COLO668 (cell line): ENCODE measurements at regions not wholly inside any gene's neighbourhood (a gene's known extent, or its start where the extent isn't known, plus 50 kb on each side); places are given as distances from the start of the nearest gene placed in this dataset.

Experiments used
- DNase-seq: peaks from one replicate; lab custom pipeline; 2025; ENCODE audit not compliant: unreplicated experiment; lab: John Stamatoyannopoulos, UW

DNA sequence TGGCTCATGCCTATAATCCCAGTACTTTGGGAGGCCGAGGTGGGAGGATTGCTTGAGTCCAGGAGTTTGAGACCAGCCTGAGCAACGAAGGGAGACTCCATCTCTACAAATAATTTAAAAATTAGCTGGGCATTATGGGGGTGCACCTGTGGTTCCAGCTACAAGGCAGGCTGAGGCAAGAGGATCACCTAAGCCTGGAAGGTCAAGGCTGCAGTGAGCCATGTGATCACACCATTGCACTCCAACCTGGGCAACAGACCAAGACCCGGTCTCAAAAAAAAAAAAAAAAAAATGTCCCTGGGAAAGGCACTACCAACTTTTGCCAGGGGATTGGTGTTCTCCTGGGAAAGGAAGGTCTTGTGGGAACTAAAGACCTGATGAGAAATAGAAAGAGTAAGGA lies 134.2 kb upstream of the AUTS2 start:
- no peak for DNase-seq

DNA sequence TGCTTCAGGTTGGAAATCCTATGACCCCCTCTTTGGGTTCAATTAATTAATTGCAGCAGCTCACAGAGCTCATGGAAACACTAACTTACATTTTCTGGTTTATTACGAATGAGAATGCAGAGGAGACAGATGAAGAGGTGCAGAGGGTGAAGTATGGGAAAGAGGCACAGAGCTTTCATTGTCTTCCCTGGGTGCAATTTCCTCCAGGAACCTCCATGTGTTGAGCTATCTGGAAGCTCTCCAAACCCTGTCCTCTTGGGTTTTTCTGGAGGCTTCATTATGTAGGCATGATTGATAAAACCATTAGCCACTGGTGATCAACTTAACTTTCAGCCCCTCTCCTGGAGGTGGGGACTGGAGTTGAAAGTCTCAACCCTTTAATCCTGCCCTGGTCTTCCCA lies 133.0 kb upstream of the AUTS2 start:
- DNase-seq = no peak

DNA sequence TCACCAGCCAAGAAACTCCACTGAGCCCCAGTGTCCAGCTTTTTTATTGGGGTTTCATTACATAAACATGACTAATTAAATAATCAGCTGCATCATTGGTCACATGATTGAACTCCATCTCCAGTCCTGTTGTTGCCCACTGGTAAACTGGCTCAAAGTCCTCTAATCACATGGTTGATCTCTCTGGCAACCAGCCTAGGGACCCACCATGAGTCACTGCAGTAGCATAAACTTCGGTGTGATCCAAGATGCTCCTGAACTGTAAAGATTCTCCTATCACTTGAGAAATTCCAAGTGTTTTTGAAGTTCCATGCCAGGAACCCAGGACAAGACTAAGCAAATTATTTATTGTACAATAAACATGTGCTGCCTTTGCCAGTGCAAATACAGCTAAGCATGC lies 130.4 kb upstream of the AUTS2 start:
- DNase-seq = no peak

DNA sequence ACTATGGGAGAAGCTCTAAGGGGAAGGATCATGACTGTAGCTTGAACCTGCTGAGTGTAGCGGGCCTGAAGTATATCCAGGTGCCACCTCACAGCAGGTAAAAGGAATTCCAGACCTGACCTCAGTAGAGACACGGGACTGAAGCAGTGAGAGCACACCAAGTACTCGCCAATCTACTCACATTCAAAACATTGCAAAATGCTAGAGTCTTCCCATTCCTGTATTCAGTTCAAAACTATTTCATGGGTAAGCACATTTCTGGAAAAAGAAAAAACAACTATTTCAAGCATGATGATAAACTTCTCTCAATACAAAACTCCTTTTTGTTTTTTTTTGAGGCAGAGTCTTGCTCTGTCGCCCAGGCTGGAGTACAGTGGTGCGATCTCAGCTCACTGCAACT lies 121.9 kb upstream of the AUTS2 start:
- DNase-seq = no peak

DNA sequence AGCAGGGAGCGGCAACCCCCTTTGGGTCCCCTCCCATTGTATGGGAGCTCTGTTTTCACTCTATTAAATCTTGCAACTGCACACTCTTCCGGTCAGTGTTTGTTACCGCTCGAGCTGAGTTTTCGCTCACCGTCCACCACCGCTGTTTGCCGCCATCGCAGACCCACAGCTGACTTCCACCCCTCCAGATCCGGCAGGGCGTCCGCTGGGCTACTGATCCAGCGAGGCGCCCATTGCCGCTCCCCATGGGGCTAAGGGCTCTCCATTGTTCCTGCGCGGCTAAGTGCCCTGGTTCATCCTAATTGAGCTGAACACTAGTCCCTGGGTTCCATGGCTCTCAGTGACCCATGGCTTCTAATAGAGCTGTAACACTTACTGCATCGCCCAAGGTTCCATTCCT lies 115.6 kb upstream of the AUTS2 start:
- no peak for DNase-seq

DNA sequence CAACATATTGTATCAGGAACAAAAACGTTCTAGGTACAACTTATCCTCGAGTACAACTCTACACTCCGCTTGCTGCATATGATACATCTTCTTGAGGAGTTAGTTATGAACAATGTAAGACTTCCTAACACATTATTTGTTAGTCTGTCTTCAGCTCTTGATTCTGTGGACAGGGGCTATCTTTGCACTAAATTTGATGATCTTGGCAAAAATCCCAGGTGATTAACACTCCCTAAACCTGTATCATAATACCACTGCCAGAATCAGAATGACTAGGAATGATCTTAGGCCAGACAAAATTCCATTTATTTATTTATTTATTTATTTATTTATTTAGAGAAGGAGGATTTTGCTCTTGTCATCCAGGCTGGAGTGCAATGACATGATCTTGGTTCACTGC lies 108.7 kb upstream of the AUTS2 start:
- no peak for DNase-seq

DNA sequence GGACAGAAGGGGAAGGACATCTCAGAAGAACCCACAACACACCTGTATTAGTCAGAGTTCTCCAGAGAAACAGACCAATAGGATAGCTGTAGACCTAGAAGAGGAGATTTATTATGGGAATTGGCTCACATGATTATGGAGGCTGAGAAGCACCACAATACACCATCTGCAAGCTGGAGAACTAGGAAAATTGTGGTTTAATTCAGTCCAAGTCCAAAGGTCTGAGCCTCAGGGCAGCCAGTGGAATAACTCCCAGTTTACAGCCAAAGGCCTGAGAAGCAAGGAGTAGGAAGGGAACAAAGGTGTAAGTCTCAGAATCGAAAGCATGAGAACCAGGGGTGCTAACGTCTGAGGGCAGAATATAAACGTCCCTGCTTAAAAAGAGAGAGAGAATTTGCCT lies 99.6 kb upstream of the AUTS2 start:
- no peak for DNase-seq

DNA sequence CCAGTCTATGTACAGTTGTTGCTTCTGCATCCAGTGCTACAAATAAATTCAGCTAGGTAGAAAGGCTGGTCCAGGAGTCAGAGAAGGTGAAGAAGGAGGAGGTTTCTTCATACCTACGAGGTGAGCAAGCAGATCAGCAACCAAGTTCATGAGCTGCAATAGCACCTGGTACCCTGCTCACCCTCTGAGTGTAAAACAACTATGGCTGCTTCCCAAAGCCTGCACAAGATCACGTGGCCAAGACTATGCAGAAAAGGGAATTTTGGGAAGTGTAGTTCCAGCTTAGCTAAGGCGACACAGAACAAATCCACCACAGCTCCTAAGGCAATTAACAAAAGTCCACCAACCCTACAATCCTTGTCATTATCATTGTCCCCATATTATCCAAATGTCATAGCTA lies 95.9 kb upstream of the AUTS2 start:
- DNase-seq = no peak

DNA sequence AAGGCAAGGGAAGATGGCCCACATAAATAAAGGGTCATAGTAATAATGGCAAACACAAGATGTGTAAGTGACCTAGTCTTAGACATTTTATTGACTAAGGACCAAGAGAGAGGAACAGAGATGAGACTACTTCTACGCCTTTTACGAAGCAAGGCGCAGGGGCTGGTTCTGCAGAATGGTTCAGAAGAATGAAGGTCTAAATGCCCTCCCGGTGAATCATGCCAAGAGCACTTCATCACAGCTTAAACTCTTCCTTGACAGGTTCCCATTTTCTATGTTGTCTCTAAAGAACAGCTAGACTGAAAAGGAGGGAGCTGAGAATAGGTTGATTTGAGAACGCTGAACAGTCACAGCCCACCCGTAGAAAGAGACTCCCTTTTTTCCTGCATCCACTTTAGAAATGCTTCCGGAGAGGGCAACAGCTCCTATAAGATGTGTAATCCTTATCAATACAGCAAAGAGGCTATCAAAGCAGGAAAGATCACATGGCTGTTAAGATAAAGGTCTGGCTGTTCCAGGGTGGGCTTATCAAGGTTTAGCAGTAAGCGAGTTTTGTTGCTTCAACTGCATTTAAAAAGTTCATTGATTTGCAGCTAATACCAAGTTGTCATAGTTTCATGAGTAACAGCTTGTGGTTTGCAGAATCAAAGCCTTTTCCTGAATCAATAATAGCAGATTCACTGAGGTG lies 93.4 kb upstream of the AUTS2 start:
- DNase-seq = no peak

GRCh38 chr7:69508736-69509135 lies 89.5 kb upstream of the AUTS2 start:
- no peak for DNase-seq

DNA sequence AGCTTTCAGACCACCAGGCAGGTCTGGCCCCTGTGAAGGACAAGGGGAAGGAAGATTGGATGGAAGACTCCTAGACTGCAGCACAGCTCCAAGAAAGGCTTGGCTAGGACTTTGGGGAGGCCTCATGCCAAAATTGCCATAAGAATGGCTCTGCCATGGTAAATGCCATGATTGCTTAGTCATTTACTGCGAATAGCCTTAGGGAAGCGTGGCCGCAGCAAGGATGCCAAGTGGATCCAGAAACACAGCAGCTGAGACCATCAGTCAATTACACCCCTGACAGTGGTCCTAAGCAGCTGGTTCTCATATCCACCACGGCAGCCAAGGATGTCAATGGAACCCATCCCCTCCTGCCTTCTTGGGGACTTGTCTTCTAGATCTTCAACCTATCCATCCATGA lies 88.2 kb upstream of the AUTS2 start:
- no peak for DNase-seq

- DNase-seq = no peak
Measured at GRCh38 chr7:69515495-69516212, 82.6 kb upstream of the AUTS2 start.

GRCh38 chr7:69516238-69516820 lies 81.9 kb upstream of the AUTS2 start:
- no peak for DNase-seq

- DNase-seq = no peak
Measured at GRCh38 chr7:69517985-69518704, 80.1 kb upstream of the AUTS2 start.

- no peak for DNase-seq
Measured at GRCh38 chr7:69518705-69519077, 79.6 kb upstream of the AUTS2 start.

- DNase-seq = no peak
Measured at GRCh38 chr7:69526570-69526969, 71.7 kb upstream of the AUTS2 start.

DNA sequence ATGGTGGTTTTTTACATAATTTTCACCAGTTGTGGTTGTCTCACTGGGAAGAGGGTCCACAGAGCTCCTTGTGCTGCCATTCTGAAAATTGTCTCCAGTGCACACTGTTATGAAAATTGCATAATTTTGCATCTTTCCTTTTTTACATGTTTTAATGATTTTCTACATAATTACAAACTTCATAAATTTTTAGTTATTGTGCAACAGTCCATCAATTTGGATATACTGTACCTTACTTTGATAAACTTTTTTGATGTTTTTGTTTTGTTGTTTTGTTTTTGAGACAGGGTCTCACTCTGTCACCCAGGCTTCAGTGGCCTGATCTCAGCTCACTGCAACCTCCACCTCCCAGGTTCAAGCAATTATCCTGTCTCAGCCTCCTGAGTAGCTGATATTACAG lies 70.6 kb upstream of the AUTS2 start:
- DNase-seq = no peak

DNA sequence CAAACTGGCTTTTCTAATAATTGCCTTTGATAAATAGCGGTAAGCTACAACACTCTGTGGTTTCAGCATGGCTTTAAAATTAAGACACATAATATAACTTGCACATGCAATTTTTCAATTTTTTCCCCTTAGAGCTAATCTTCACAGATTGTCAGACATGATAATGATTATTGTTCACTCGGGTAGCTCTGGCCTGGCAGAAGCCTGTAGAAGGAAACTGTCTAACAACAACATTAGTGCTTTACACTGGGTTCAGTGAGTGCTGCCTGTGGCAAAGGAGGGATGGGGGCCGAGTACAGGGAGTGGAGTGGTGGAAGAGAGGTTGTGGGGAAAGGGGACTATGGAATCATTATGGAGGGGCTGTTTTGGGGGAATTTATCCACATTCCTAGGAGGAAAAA lies 67.2 kb upstream of the AUTS2 start:
- DNase-seq = no peak

DNA sequence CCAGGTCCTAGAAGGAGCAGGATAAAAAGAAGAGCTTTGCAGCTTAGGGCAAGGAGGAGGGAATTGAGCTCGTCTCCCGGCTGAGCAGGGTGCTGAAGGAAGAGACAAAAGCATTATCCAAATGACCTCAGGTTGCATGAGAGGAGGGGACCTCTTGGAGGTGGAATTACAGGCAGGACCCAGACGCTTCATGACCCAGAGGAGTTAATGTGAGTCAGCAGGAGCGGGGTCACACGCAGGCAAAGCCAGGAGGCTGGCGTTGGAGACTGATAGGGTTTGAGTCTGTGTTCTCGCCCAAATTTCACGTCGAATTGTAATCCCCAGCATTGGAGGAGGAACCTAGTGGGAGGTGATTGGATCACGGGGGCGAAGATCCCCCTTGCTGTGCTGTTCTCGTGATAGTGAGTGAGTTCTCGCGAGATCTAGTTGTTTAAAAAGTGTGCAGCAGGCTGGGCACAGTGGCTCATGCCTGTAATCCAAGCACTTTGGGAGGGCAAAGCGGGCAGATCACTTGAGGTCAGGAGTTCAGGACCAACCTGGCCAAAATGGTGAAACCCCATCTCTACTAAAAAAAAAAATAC lies 63.7 kb upstream of the AUTS2 start:
- DNase-seq = no peak

DNA sequence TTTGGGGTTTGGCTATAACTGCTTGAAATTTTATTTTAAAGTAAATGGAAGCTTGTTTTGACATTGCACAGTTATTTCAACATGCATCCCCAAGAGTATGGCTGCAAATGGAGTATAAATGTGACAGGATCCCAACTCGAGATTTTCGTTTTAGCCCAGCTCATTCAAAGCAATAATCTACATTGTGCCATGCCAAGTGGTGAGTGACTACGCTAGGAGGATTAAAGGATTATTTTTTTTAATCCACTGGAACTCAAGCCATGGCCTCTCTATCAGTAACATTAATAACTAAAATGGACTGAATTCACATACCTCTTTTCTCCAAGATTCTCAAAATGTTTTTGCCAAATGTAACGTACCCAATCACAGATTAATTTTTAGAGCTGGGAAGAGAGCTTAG lies 60.6 kb upstream of the AUTS2 start:
- no peak for DNase-seq

- no peak for DNase-seq
Measured at GRCh38 chr7:69539531-69539930, 58.7 kb upstream of the AUTS2 start.

- DNase-seq = no peak
Measured at GRCh38 chr7:69540287-69540686, 58.0 kb upstream of the AUTS2 start.
